ENCODE measurements at regions not wholly inside any gene's neighbourhood (a gene's known extent, or its start where the extent isn't known, plus 50 kb on each side); places are given as distances from the start of the nearest gene placed in this dataset.
"Not testable (repeated sequence)": the region's sequence is repeated elsewhere in the genome, so short reads cannot be mapped to it uniquely, and the experiment has no call there.

DNA sequence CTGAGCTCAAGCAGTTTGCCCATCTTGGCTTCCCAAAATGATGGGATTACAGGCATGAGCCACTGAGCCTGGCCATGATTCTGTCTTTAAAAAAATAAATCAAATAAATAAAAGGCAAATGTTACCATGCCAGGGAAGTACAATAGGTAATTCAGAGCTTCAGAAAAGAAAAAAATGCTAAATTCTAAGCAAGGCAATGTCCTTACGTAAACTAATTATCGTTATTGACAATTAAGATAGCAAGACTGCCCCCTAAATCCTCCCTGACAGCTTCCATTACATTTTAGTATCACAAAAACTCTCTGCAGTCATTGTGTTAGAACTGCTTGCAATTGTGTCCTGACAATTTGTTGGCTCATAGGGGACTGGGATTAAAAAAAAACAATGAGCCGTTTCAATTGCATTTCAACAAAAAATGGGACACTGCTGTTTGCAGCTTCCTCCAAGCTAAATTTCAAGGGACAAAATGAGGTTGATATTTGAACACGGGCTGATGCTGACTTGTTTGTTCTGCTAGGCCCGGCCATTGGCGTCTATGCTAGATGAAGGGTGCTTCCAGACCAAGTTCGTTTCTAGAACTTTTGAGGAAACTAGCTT, 88.9 kb downstream of the MOGAT1 start:
- TF ChIP-seq CTCF (IDR thresholded peaks at IDR 0.05) = no peak
- WGBS, 3 donors = 51 to 71% (median 53%) methylated on average over 7 of the region's 7 CpGs
- H3K27ac ChIP-seq = no peak overlapping the region
- no peaks in the 10 kb centered on the region for H3K4me1 ChIP-seq
- H3K4me3 ChIP-seq = no peak overlapping the region
- H3K27me3 ChIP-seq (ENCODE audit: insufficient read depth in 3 of 3, low read length in 2 of 3) = no peaks in the 10 kb centered on the region
- H3K36me3 ChIP-seq (ENCODE audit: insufficient read depth in 1 of 2, low read depth in 1 of 2) = no peaks in the 10 kb centered on the region
- ATAC-seq = no peak
- no peak for DNase-seq
- H3K9me3 ChIP-seq = no peaks in the 10 kb centered on the region
- intact Hi-C loops (cut with DNase I) = no loop called here

- H3K27me3 ChIP-seq (ENCODE audit: insufficient read depth in 3 of 3, low read length in 2 of 3) = no peaks in the 10 kb centered on the region
Observed at GRCh38 chr2:222761888-222762287, 90.4 kb downstream of the MOGAT1 start.

DNA sequence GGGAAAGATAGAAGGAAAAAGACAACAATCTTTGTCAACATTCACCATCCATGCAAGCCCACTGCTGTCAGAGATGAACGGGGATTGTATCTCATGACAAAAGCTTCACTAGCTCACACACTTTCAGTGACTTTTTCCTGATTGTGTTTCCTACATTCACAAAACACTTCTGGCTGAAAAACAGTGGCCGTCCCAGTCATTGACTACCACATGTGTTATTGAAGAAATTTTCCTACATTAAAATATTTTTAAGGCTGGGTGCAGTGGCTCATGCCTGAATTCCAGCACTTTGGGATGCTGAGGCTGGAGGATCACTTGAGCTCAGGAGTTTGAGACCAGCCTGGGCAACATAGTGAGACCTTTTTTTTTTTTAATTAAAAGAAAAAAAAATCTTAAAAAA, 90.9 kb downstream of the MOGAT1 start:
- H3K36me3 ChIP-seq (ENCODE audit: insufficient read depth in 1 of 2, low read depth in 1 of 2) = no peaks in the 10 kb centered on the region
- 37 to 51% (median 40%) methylated on average over 2 of the region's 2 CpGs for WGBS, 3 donors
- intact Hi-C loops (cut with DNase I) = no loop called here
- H3K27me3 ChIP-seq (ENCODE audit: insufficient read depth in 3 of 3, low read length in 2 of 3) = no peaks in the 10 kb centered on the region
- no peak for TF ChIP-seq CTCF (IDR thresholded peaks at IDR 0.05)
- ATAC-seq (no peak), DNase-seq (no peak)
- no peak overlapping the region for H3K4me3 ChIP-seq
- H3K27ac ChIP-seq = no peak overlapping the region
- no peaks in the 10 kb centered on the region for H3K4me1 ChIP-seq
- no peaks in the 10 kb centered on the region for H3K9me3 ChIP-seq

More at GRCh38 chr2:222761888-222762287, 90.4 kb downstream of the MOGAT1 start:
- TF ChIP-seq CTCF (IDR thresholded peaks at IDR 0.05) = no peak
- Histone ChIP-seq H3K4me3 (no peak overlapping the region), H3K4me1 (no peaks in the 10 kb centered on the region), H3K9me3 (no peaks in the 10 kb centered on the region), H3K27ac (no peak overlapping the region), H3K36me3 (ENCODE audit: insufficient read depth in 1 of 2, low read depth in 1 of 2) (no peaks in the 10 kb centered on the region)
- WGBS, 3 donors = 84 to 90% (median 85%) methylated on average over 3 of the region's 3 CpGs
- intact Hi-C loops (cut with DNase I) = no loop called here
- DNase-seq (no peak), ATAC-seq (no peak)

DNA sequence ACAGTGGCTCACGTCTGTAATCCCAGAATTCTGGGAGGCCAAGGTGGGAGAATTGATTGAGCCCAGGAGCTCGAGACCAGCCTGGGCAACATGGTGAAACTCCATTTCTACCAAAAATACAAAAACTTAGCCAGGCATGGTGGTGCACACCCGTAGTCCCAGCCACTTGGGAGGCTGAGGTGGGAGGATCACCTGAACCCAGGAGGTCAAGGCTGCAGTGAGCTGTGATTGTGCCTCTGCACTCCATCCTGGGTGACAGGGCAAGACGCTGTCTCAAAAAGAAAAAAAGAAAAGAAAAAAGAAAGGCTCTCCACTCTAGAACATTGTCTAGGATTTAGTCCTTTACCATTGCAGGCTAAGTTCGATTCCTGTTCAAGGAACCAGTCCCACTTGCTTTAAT, 94.4 kb downstream of the MOGAT1 start:
- H3K4me1 ChIP-seq; DNase-seq; H3K9me3 ChIP-seq; H3K27me3 ChIP-seq (ENCODE audit: insufficient read depth in 3 of 3, low read length in 2 of 3); H3K27ac ChIP-seq; H3K36me3 ChIP-seq (ENCODE audit: insufficient read depth in 1 of 2, low read depth in 1 of 2); intact Hi-C loops (cut with DNase I); ATAC-seq; H3K4me3 ChIP-seq: not testable (repeated sequence)
- WGBS, 3 donors = 91 to 96% (median 93%) methylated on average over 5 of the region's 5 CpGs

DNA sequence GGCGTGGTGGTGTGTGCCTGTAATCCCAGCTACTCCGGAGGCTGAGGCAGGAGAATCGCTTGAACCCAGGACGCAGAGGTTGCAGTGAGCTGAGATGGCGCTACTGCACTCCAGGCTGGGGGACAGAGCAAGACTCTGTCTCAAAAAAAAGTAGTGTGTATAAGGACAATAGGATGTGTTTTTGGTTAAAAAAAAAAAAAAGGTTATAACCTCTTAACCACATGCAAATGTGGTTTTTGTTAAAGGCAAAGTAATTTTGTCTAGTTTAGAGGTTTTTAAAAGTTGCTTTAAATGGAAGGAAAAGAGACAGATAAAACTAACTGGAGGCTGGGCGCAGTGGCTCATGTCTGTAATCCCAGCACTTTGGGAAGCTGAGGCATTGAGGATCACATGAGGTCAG, 92.8 kb upstream of the ACSL3 start:
- ATAC-seq; DNase-seq; H3K4me1 ChIP-seq; H3K4me3 ChIP-seq; H3K27ac ChIP-seq; H3K36me3 ChIP-seq (ENCODE audit: insufficient read depth in 1 of 2, low read depth in 1 of 2); H3K9me3 ChIP-seq; H3K27me3 ChIP-seq (ENCODE audit: insufficient read depth in 3 of 3, low read length in 2 of 3); intact Hi-C loops (cut with DNase I): not testable (repeated sequence)
- 85 to 95% (median 93%) methylated on average over 6 of the region's 6 CpGs for WGBS, 3 donors

- ATAC-seq (no peak), DNase-seq (no peak)
- Histone ChIP-seq H3K4me3 (no peak overlapping the region), H3K4me1 (no peaks in the 10 kb centered on the region), H3K27ac (no peak overlapping the region), H3K36me3 (ENCODE audit: insufficient read depth in 1 of 2, low read depth in 1 of 2) (no peaks in the 10 kb centered on the region), H3K9me3 (no peaks in the 10 kb centered on the region), H3K27me3 (ENCODE audit: insufficient read depth in 3 of 3, low read length in 2 of 3) (no peaks in the 10 kb centered on the region)
- intact Hi-C loops (cut with DNase I) = no loop called here
- TF ChIP-seq CTCF (IDR thresholded peaks at IDR 0.05) = no peak
- WGBS, 3 donors = 74 to 78% (median 75%) methylated on average over 5 of the region's 5 CpGs
Observed at GRCh38 chr2:222769446-222769845, 91.4 kb upstream of the ACSL3 start.
